ENCODE measurements at regions not wholly inside any gene's neighbourhood (a gene's known extent, or its start where the extent isn't known, plus 50 kb on each side); places are given as distances from the start of the nearest gene placed in this dataset.

DNA sequence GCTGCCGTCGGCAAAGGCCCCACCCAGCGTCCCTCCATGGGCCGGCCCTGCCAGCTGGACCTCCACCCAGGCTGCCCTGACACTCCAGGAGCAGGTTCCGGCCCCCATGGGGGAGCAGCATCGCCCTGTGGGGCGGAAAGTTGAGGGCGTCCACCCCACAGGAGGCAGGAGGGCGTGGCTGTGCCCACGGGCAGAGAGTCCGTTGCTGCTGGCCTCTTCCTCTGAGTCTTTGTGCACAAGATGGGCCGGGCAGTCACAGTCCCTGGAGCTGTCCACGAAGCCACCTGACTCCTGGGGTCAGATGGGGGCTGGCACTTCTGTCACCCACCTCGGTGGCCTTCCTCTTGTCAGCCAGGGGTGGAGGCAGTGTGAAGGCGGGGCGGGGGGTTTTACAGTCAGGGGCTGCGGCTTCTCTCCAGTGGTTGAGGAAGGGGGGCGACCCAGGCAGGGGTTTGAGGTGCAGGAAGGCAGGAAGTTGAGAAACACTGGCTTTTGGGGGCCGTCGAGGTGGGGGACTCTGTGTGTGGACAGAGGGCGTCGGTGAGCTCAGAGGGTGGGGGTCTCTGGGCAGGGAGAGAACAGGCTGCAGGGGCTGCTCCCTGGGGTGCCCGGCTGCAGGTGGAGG is 67.2 kb upstream of the TTC34 start:
- TF ChIP-seq, protein P1, sequence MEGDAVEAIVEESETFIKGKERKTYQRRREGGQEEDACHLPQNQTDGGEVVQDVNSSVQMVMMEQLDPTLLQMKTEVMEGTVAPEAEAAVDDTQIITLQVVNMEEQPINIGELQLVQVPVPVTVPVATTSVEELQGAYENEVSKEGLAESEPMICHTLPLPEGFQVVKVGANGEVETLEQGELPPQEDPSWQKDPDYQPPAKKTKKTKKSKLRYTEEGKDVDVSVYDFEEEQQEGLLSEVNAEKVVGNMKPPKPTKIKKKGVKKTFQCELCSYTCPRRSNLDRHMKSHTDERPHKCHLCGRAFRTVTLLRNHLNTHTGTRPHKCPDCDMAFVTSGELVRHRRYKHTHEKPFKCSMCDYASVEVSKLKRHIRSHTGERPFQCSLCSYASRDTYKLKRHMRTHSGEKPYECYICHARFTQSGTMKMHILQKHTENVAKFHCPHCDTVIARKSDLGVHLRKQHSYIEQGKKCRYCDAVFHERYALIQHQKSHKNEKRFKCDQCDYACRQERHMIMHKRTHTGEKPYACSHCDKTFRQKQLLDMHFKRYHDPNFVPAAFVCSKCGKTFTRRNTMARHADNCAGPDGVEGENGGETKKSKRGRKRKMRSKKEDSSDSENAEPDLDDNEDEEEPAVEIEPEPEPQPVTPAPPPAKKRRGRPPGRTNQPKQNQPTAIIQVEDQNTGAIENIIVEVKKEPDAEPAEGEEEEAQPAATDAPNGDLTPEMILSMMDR (IDR thresholded peaks at IDR 0.05): no peak
- TF ChIP-seq POLR2A (IDR thresholded peaks at IDR 0.05): no peak

Measured in adrenal gland (tissue), 5 donors.